Dermis blood vessel endothelial cell (primary cell): ENCODE measurements at regions not wholly inside any gene's neighbourhood (a gene's known extent, or its start where the extent isn't known, plus 50 kb on each side); places are given as distances from the start of the nearest gene placed in this dataset.
A peak's percentile ranks its signal among the peaks of the same experiment; 100 is the strongest.

Experiments used
- DNase-seq: peaks from one replicate; pipeline ENCODE4 v3.0.0; 2010

- no peak for DNase-seq
Observed at GRCh38 chr2:160632084-160632975, 138.7 kb upstream of the RBMS1 start.

- DNase-seq, result no peak
Observed at GRCh38 chr2:160634436-160634835, 140.8 kb upstream of the RBMS1 start.

GRCh38 chr2:160635488-160635887, 141.9 kb upstream of the RBMS1 start:
- DNase-seq, result peak; percentile 18

DNA sequence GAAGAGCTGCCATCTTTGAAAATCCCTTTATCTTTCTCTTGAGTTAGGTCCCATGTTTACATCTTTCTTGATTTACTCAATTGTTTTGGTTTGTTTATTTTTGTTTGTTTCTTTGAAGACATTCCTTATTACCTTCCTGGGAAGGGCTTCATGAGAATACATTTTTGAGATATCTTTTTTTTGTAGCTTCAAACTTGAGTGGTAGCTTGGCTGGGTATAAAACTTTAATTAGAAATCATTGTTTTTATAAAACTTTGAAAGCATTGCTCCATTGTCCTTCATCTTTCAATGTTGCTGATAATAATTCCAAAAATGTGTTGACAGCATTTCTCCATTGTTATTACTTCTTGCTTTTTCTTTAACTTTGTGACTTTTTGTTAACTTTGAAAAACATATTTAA, 145.9 kb upstream of the RBMS1 start:
- no peak for DNase-seq

DNA sequence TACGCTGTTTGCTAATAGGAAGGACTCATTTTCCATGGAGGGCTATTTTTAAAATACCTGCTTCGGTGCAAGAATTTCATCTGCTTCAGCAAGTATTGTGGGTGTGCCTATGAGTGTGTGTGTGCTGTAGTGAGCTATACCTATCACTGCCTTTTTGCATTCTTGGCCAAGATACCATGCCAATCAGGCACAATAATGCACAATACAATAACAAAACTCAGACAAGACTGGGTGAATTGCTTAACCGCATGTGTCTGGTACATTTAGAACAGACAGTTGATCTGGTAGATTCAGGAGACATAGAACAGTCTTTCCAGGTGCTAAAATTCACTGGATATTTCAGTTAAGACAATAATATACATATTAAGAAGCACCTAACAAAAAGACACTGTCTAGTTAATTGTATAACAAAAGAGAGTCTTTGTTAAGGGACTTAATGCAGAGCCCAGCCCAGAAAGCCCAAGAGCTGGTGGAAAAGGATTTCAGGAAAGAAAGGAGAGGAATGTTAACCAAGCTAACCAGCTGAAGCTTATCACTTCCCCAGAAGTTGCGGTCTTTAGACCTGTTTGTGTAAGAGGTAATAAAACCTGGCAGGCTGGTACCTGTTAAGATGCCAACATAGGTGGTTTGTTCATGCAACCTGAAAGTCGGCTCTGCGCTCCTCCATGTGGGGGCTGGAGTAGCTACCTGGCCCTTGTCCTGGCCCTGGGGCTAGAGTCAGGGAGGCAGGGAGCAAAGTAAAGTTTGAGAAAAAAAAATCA, 153.3 kb upstream of the RBMS1 start:
- no peak for DNase-seq

GRCh38 chr2:160647967-160648685, 154.5 kb upstream of the RBMS1 start:
- DNase-seq, result no peak

DNA sequence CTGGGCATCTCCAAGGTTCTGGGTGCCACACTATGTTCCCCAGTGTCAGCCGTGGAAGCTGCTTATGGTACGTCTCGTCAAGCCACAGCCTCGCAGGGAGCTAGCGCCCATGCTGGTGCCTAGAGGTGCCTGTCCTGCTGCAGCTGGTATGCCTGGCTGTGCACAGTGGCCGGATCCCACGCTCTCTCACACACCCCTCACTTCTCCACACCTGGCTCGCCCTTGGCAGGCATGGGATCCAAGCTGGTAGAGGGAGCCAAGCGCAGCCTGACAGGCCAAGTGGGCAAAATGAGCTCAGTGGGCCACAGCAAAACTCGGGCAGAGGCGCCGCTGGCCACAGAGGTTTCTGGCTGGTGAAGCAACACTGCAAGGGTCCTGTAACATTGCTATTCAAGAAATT, 156.1 kb upstream of the RBMS1 start:
- DNase-seq, result no peak

GRCh38 chr2:160650196-160651118, 156.8 kb upstream of the RBMS1 start:
- DNase-seq, result peak; percentile 24

DNA sequence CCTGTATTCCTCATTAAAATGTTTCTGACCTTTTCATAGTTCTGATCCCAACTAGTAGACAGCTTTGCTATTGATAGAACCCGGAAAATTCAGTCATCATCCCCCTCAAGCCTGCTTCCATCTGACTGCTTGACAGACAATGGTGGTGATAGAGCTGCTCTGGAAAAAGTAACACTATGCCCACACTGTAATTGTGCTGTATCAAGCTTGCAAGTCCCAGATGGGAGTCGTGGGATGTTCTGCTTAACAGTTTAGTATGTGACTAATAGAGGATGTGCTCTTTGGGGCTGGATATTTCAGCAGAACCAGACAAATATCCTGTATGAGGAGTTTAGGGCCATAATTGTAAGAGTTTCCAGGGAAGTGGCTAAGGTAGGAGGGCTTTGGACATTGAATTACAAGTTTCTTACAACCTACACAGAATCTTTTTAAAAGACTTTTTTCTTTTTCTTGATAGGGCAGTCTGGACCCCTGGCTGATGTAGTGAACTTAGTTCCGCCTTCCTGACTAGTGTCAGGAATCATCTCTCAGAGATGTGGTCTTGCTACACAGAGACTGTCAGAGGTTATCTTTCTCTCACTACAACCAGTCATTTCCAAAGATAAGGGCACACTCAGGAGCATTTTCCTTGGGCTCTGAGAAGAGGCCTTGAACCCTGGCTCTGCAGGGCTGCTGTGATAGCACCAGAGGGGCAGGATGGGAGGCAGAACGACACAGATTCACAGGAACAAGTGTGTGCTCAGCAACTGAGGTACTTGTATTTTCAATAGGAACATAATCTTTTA, 158.0 kb upstream of the RBMS1 start:
- peak; percentile 24 for DNase-seq

DNA sequence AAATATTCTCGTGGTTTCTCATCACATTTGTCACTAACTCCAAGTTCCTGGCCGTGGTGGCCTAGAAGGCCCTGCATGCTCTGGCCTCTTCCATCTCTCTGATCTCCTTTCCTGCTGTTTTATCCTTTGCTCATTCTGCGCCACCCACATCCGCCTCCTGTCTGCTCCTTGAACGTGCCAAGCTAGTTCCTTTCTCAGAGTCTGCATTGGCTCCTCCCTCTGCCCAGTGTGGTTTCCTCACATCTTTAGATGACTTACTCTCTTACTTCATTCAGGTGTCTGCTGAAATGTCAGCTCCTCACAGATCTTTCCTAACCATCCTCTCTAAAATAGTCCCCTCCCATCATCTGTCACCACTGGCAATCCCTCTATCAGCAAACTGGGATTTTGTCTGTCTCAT, 158.6 kb upstream of the RBMS1 start:
- DNase-seq, result no peak

DNA sequence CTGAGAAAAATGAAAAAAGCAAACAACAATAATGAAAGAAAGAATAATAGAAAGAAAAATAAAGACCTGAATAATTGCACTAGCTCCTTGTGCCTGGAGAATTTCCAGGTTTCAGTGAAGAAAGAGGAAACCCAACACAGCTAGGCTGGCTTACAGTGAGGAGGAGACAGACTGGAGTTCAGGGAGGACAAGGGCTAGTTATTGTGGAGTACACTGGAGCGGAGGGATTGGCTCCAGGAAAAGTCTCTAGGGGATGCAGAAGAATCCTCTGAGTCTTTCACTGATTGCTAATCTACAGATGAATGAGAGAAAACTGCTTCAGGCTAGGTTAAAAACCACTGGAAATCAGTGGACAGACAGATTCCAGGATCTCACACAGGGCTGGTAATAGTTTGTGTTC, 163.6 kb upstream of the RBMS1 start:
- no peak for DNase-seq

GRCh38 chr2:160658851-160659250, 165.2 kb upstream of the RBMS1 start:
- DNase-seq, result no peak

DNA sequence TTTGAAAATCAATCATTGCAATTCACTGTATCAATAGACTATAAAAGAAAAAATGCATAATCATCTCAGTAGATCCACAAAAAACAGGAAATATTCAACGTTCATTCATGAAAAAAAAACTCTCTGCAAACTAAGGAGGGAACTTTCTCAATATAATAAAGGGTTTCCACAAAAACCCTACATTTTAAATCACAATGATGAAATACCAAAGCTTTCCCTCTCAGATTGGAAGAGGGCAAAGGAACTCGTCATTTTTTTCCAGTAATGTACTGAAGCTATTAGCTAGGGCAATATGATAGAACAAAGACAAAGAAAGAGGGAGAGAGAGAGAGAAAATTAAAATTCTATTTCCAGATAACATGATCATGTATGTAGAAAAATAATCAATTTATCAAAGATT, 167.1 kb upstream of the RBMS1 start:
- DNase-seq, result no peak

DNA sequence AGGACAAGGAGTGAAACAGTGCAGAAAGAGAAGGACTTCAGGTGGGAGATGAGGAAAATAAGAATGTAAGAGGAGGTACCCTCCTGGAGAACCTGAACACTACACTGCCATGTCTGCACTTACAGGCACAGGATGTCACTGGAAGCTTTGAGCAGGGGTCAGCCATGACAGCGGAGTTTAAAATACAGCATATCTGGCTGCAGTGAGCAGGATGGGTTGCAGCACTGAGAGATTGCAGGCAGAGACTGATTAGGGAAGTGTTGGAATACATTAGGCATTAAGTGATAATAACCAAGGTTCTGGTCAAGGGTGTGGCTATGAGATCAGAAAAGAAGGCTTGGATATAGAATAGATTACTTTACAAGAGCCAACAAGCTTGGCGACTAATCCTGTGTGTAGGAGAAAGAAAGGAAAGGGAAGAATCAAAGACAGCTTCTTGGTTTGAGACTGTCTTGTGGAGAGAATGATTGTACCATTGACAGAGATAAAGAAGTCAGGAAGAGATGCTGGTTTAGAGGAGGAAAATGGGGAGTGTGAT, 171.1 kb upstream of the RBMS1 start:
- DNase-seq, result no peak

DNA sequence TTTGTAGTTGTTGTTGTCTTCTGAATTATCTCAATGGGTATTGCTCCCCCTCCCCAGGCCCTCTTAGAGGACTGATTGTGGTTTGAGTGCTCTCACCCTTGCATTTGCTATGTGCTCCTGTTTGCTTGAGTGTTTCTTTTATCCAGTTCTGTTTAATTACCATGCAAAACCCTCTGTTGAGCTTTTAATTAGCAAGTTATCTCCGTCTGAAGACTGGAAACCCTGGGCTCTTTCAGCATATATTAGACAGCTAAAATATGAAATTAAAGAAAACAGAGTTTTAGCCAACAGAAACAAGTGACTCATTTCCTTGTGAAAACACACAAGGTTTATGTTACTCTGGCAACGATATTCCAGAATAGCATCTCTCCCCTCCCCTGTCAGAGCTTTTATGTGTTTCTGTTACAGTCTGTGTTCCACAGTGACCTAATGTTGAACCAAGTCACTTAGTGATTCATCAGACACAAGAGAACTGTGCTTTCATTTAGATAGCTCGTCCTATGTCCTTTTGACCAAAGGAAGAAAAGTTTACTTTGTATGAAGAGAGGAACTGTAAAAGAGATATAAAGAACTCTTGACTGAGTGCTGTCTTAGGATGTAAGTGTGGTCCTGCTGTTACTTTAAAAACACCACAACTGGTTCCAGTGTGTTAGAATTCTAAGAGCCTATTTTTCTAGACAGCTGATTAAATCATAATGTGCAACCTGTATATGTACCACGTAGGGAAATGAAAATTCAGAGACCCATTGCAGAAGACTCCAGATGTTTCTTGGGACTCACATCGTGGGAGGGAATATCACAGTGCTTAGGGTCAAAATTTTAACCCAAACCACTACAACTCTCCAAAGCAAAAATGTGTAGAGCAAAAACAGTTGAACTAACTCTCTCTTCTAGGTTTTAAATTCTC, 172.8 kb upstream of the RBMS1 start:
- peak; percentile 99 for DNase-seq

GRCh38 chr2:160667811-160668210, 174.2 kb upstream of the RBMS1 start:
- no peak for DNase-seq

DNA sequence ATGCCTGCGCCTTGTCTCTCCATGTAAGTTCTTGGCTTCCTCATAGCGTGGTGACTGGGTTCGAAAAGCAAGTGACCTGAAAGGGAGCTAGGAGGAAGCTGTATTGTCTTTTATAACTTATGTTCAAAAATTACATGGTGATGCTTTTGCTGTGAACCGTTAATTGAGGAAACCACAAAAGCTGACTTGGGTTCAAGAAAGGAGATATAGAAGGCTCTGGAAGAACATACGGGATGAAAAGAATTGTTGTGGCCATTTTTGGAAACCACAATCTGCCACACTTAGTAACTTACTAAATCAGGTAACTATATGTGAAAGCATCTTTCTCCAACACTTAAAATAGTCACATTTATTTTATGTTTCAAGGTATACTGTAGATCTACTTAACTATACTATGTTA, 177.0 kb upstream of the RBMS1 start:
- no peak for DNase-seq

DNA sequence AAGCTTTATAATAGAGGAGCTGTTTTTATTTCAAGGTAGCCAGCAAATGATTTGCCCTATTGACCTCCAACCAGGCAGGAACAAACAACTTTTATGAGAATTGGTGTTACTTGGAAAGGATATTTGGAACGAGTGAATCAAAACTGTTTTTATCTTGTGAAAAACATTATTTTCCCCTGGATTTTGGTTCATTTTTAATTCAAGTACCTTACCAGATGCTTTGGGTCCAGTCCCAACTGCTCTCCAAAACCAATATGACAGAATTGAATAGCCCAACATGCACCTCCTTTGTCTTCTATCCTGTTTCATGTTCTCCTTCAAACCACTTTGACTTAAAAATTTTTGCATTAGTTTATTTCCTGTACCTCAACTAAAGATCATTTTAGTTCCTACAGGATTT, 178.6 kb upstream of the RBMS1 start:
- no peak for DNase-seq

DNA sequence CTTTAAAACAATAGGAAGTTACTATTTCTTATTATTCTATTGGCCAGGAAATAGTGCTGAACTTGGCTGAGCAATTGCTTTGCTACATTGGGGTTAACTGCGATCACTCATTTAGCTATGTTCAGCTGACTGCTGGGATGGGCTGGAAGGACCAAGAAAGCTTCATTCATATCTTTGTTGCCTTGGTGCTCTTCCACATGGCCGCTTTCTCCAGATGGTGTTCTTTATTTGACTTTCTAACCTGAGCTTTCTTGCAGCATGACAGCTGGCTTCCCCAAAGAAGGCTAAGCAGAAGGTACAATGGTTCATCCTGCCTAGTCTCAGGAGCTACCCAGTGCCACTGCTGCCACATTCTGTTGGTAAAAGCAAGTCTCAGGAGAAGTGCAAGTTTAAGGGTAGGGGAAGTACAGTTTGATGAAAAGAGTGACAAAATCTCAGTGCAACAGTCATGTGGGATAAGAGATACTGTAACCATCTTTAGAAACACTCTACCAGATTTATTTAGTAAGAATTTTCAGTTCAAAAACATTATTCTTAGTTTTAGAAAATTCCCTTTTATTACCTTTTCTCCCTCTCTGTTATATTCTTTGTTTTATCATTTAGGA, 180.6 kb upstream of the RBMS1 start:
- peak; percentile 55 for DNase-seq

- DNase-seq, result no peak
Observed at GRCh38 chr2:160679686-160680085, 186.1 kb upstream of the RBMS1 start.
